ENCODE measurements at regions not wholly inside any gene's neighbourhood (a gene's known extent, or its start where the extent isn't known, plus 50 kb on each side); places are given as distances from the start of the nearest gene placed in this dataset.

- DNase-seq (ENCODE audit: low read depth), result no peak
- no peak for TF ChIP-seq CTCF (conservative IDR thresholded peaks at IDR 0.05; ENCODE audit: control insufficient read depth, insufficient read depth, low read depth, low read length)
- no peak overlapping the region for H3K4me3 ChIP-seq (ENCODE audit: control insufficient read depth, low read depth, low read length)
Observed at GRCh38 chr12:34205401-34205800, 183.1 kb downstream of the ALG10 start.

GRCh38 chr12:34206061-34206785, 183.9 kb downstream of the ALG10 start:
- no peak for TF ChIP-seq CTCF (conservative IDR thresholded peaks at IDR 0.05; ENCODE audit: control insufficient read depth, insufficient read depth, low read depth, low read length)
- no peak for DNase-seq (ENCODE audit: low read depth)
- H3K4me3 ChIP-seq (ENCODE audit: control insufficient read depth, low read depth, low read length), result no peak overlapping the region

GRCh38 chr12:34207858-34208257, 185.6 kb downstream of the ALG10 start:
- no peak overlapping the region for H3K4me3 ChIP-seq (ENCODE audit: control insufficient read depth, low read depth, low read length)
- DNase-seq (ENCODE audit: low read depth), result no peak
- TF ChIP-seq CTCF (conservative IDR thresholded peaks at IDR 0.05; ENCODE audit: control insufficient read depth, insufficient read depth, low read depth, low read length), result no peak

GRCh38 chr12:34208331-34209258, 186.3 kb downstream of the ALG10 start:
- TF ChIP-seq CTCF (conservative IDR thresholded peaks at IDR 0.05; ENCODE audit: control insufficient read depth, insufficient read depth, low read depth, low read length), result no peak
- no peak overlapping the region for H3K4me3 ChIP-seq (ENCODE audit: control insufficient read depth, low read depth, low read length)
- DNase-seq (ENCODE audit: low read depth), result no peak

GRCh38 chr12:34209259-34209835, 187.1 kb downstream of the ALG10 start:
- no peak overlapping the region for H3K4me3 ChIP-seq (ENCODE audit: control insufficient read depth, low read depth, low read length)
- no peak for DNase-seq (ENCODE audit: low read depth)
- no peak for TF ChIP-seq CTCF (conservative IDR thresholded peaks at IDR 0.05; ENCODE audit: control insufficient read depth, insufficient read depth, low read depth, low read length)

GRCh38 chr12:34210183-34210582, 187.9 kb downstream of the ALG10 start:
- TF ChIP-seq CTCF (conservative IDR thresholded peaks at IDR 0.05; ENCODE audit: control insufficient read depth, insufficient read depth, low read depth, low read length), result no peak
- DNase-seq (ENCODE audit: low read depth), result no peak
- H3K4me3 ChIP-seq (ENCODE audit: control insufficient read depth, low read depth, low read length), result no peak overlapping the region

All from fibroblast of mammary gland (primary cell).